Skin epidermis (tissue), 12 donors: ENCODE measurements at regions not wholly inside any gene's neighbourhood (a gene's known extent, or its start where the extent isn't known, plus 50 kb on each side); places are given as distances from the start of the nearest gene placed in this dataset.
A peak's percentile ranks its signal among the peaks of the same experiment; 100 is the strongest.
"Not testable (repeated sequence)": the region's sequence is repeated elsewhere in the genome, so short reads cannot be mapped to it uniquely, and the experiment has no call there.

ENCODE experiments used
- H3K27ac ChIP-seq, 21 experiments: fragments of 200-600 bp; sonication (generic) in 11 of 21; one replicate each; pipeline ENCODE4 v1.5.0; 2020; ENCODE audit warnings: mild to moderate bottlenecking in 3 of 21, inconsistent platforms in 2 of 21, moderate library complexity in 2 of 21
- H3K4me3 ChIP-seq, 7 experiments: fragments of 200-600 bp; sonication (generic) in 2 of 7; one replicate each; pipeline ENCODE4 v1.5.0; 2020; ENCODE audit warnings: inconsistent platforms in 2 of 7, mild to moderate bottlenecking in 2 of 7, moderate library complexity in 1 of 7

DNA sequence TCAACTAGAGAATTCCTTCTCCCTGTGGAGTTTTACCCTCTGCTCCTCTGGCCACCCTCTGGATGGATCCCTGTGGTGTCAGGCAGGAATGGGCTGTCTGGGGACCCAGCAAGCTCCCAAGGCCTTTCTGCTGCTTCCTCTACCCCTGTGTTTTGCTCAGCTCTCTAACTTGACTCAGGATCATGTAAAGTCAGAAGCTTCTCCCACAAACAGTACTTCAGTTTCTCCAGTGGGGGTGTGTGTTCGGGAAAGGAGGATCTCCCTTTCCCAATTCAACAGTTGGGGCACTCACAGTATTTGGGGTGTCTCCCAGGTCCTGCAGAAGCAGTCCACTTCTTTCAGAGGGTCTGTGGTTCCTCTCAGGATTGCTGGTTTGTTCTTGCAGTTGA, 162.4 kb upstream of the NUDT4 start:
- Histone ChIP-seq H3K4me3 (no peak overlapping the region), H3K27ac (no peak overlapping the region)

DNA sequence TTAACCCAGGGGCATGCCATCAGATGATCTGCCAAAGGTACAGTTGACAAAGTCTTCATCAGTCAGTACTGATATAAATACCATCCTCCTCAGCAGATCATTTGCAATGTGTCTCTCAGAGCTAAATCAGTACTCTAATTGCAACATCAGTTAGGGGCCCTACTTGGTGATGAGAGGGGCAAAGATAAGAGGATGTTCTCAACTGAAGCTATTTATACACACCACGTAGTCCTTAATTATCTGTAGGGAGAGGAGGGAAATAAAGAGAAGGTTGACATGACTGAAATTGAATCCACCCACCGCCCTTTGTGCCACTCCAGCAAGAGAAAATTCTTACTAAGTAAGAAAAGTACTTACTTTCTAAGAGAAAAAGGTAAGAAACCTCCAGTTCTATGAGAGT, 157.8 kb upstream of the NUDT4 start:
- Histone ChIP-seq H3K4me3 (no peak overlapping the region), H3K27ac (no peak overlapping the region)

DNA sequence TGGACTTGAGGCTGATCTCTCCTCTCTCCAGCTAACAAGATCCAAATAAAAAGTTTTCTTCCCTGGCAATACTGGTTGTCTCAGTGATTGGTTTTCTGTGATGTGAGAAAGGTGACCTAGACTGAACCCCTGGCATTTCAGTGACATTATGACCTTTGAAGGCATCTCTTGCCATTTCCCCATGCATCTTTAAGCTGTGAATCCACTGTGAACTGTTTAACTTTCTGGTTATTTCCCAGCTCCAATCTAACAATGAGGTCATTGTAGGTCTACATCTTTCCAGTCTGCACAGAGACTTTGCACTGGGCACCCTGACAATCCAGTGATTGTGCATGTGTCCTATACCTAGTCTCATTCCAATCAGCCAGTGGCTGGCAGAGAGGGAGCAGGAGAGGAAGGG, 155.9 kb upstream of the NUDT4 start:
- H3K4me3 ChIP-seq, result no peak overlapping the region
- no peak overlapping the region for H3K27ac ChIP-seq

DNA sequence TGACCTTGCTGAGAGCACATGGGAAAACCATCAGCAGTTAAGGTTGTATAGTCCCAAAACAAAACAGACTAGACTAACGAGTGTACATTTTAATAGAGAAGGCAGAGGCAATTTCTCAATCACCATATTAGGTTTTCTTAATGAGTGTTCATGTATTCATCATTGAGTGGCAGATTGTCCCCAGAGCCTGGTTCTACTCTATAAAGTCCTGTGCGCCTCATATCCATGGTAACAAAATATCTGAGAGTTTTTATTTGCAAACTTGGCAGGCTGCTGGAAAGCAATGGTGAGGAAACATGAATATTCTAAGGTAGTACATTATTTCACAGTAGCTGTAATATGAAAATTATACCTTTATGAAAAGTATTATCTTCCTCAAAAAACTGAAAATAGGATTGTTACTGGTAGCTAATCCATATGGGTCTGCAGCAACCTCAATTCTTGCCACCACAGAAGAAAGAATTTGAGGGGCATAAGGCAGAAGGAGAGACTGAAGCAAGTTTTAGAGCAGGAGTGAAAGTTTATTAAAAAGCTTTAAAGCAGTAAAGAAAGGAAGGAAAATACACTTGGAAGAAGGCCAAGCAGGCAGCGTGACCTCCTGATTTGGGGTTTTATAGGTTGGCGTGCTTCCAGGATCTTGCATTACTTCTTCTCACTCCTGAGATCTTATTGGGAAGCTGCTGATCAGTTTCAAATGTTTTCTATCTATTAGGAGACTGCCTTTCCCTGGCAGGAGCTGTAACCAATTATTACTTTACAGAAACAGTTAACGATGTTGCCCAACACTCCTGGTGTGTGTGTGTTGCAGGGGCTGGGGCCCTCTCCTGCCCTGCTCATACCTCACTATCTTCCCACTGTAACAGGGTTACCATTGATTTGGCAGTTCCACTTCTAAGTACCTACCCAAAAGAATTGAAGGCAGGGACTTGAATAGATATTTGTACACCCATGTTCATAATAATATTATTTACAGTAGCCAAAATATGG, 154.0 kb upstream of the NUDT4 start:
- Histone ChIP-seq H3K4me3 (no peak overlapping the region), H3K27ac (no peak overlapping the region)

DNA sequence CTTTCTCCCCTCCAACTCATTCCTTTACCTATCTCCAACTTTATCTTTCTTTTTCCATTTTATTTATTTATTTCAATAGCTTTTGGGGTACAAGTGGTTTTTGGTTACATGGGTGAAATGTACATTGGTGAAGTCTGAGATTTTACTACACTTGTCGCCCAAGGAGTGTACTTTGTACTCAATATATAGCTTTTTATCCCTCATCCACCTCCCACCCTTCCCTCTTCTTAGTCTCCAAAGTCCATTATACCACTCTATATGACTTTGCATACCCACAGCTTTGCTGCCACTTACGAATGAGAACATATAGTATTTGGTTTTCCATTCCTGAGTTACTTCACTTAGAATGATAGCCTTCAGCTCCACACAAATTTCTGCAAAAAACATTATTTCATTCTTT, 152.6 kb upstream of the NUDT4 start:
- H3K4me3 ChIP-seq, result no peak overlapping the region

DNA sequence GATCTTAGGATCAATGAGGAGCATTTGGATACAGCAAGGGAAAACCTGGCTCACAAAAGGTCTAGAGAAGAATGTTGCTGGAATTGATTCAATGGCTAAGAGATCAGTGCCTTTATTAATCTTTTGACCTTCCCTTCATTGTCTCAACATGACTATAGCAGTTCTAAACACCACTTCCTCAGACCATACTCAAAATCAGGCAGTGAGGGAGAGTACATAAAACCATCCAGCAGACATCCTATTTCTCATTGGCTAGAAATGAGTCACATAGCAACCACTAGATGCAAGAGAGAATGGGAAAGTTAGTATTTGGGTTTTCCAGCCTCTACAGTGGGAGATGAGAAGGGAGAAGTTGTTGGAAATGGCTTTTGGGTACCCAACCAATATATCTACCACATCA, 151.4 kb upstream of the NUDT4 start:
- Histone ChIP-seq H3K27ac (no peak overlapping the region), H3K4me3 (no peak overlapping the region)

More for the DNA sequence above, 152.6 kb upstream of the NUDT4 start:
- no peak overlapping the region for H3K27ac ChIP-seq

DNA sequence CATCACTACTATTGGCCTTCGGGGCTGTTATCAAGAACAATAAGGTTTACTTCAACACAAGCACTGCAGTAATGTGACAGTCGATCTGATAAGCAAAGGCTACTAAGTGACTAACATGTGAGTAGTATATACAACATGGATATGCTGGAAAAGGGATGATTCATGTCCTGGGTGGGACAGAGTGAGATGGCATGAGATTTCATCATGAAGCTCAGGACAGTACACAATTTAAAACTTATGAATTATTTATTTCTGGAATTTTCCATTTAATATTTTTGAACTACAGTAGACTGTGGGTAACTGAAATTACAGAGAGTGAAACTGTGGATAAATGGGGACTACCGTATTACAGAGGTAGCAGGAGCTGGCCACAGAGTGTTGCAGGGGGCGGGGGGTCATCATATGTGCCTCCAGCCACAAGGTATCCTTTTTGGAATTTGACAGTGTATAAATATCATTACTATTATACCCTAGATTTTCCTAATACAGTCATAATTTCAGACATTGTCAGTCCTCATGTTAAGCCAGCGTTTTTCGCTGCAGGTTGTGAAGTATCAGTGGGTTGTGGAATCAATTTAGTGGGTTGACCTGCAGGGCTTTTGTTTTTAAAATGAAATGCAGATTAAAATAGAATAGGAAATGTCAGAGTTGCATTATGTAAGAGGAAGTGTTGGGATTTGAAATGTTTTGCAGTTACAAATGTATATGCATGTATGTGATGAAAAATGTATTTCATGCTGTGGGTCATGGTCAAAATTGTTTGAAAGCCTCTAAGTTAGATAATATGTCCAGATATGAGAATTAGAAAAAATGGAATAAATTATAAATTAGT, 148.0 kb upstream of the NUDT4 start:
- no peak overlapping the region for H3K4me3 ChIP-seq

DNA sequence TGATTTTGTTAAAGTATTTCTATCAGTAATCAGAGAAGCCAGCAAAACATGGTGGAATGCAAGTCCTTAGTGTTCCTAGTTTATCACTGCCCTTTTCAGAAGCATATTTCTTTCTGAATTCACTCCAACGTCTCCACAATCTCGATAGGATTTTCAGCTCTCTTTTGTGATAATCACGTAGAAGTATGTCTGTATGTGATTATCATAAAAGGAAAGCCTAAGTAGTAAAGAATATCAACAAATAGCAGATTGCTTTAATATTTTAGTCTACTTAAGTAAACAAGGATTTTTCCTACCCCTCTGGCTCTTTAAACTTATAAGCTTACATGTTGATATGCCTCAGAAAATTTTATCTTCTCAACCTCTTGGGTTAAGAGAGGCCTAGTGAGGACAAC, 147.4 kb upstream of the NUDT4 start:
- Histone ChIP-seq H3K4me3 (no peak overlapping the region), H3K27ac (no peak overlapping the region)

More for the DNA sequence above, 148.0 kb upstream of the NUDT4 start:
- H3K27ac ChIP-seq, result no peak overlapping the region

DNA sequence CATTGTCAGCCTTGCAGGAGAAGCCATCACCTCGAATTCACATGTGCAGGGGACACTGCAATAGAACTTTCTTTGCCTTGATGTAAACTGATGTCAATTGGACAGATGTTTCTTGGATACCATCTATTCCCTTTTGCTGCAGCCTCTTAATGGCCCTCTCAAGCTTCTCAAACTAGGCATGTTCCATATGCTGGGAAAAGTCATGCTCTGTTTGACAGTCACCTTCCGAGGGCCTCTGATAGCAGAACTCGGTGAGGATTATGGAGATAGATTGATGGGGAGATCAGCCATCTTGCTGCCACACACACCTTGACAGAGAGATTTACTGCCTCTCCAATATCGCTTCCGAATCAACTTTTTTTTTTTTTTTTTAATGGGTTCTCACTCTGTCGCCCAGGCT, 145.8 kb upstream of the NUDT4 start:
- Histone ChIP-seq H3K27ac (no peak overlapping the region), H3K4me3 (no peak overlapping the region)

DNA sequence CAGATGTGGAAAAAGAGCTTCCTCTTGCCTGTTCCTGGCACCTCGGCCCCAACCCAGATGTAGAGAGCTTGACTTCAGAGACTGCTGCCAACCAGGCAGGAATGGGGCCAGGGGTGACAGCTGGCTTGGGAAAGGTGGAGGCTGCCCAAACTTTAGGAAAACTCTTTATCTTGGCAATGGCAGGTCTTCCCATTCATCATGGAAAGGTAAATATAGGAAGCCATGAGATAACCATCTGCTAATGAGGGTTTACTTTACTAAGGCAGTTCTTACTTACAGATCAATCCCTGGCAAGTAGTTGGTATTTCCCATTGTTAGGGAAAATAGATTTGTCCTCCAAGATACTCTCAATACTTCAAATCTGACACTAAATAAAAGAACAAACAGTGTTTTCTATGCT, 143.1 kb upstream of the NUDT4 start:
- no peak overlapping the region for H3K27ac ChIP-seq

DNA sequence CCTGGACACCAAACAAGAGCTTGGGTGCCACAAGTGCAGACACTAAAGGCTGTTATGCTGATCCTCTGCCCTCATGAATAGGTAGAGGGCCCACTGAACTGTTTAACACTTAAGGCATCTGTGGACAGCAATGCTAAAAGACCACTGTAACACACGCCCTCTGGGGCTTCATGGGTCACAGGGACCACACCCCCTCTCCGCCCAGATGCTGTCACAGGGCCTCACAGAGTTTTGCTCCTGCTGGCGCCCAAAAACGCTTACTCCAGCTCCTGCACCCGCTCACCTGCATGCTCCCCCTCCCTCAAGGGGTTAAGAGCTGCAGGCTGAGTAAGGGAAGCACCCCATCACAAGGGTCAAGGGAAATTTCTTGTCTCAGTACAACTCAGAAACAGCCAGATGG, 141.8 kb upstream of the NUDT4 start:
- no peak overlapping the region for H3K4me3 ChIP-seq
- H3K27ac ChIP-seq, result no peak overlapping the region

More for the DNA sequence above, 143.1 kb upstream of the NUDT4 start:
- no peak overlapping the region for H3K4me3 ChIP-seq

DNA sequence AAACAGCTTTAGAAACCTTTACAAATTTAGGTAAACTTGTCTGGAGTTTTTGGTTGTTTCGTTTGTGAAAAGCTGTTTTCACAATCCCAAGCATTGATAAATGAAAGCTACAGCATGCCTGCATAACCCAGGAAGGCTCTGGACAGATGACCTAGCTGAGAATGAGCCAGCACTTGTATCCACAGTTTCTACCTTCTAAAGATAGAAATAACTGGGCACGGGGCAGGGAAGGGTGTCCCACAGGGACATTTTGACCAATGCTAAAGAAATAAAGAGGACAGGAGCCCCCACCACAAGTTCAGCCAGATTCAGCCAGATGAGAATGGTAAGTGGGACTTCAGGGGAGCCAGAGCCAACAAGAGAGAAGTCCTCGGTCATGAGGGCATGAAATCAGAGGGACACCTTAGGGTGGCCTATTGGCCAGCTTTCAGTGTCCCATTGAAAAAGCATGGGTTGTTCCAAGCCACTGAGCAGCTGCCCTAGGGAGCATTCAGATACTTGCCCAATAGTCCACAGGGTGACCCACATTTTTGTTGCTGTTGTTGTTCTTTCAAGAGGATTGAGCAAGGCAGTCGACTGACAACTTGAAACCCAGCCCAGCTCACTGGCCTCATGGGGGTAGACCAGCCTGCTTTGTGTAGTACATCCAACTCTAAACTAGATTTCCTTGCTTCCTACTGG, 140.3 kb upstream of the NUDT4 start:
- no peak overlapping the region for H3K27ac ChIP-seq

DNA sequence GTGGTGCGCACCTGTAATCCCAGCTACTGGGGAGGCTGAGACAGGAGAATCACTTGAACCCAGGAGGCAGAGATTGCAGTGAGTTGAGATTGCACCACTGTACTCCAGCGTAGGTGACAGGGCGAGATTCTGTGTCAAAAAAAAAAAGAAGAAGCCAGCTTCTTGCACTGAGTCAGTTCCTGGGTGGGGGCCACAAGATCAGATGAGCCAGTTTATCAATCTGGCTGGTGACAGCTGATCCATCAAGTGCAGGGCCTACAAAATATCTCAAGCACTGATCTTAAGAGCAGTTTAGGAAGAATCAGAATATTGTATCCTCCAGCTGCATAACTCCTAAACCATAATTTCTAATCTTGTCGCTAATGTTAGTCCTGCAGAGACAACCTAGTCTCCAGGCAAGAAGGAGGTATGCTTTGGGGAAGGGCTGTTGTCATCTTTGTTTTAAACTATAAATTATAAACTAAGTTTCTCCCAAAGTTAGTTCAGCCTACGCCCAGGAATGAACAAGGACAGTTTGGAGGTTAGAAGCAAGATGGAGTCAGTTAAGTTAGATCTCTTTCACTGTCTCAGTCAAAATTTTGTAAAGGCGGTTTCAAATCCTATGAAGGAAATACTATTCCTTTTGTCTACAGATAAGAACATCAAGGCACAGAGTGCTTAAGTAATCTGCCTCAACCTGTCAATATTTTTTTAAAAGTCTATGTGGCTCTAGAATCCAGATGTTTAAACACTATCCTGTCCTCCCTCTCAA, 139.0 kb upstream of the NUDT4 start:
- not testable (repeated sequence) for H3K27ac ChIP-seq

More for the DNA sequence above, 140.3 kb upstream of the NUDT4 start:
- H3K4me3 ChIP-seq, result no peak overlapping the region

DNA sequence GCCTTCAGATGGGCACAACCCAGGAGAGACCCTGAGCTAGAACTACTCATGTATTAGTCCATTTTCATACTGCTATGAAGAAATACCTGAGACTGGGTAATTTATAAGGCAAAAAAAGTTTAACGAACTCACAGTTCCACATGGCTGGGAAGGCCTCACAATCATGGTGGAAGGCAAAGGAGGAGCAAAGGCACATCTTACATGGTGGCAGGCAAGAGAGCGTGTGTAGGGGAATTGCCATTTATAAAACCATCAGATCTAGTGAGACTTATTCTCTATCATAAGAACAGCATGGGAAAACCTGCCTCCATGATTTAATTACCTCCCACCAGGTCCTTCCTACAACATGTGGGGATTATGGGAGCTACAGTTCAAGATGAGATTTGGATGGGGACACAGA, 137.9 kb upstream of the NUDT4 start:
- not testable (repeated sequence) for H3K4me3 ChIP-seq

More for the DNA sequence above, 139.0 kb upstream of the NUDT4 start:
- not testable (repeated sequence) for H3K4me3 ChIP-seq

DNA sequence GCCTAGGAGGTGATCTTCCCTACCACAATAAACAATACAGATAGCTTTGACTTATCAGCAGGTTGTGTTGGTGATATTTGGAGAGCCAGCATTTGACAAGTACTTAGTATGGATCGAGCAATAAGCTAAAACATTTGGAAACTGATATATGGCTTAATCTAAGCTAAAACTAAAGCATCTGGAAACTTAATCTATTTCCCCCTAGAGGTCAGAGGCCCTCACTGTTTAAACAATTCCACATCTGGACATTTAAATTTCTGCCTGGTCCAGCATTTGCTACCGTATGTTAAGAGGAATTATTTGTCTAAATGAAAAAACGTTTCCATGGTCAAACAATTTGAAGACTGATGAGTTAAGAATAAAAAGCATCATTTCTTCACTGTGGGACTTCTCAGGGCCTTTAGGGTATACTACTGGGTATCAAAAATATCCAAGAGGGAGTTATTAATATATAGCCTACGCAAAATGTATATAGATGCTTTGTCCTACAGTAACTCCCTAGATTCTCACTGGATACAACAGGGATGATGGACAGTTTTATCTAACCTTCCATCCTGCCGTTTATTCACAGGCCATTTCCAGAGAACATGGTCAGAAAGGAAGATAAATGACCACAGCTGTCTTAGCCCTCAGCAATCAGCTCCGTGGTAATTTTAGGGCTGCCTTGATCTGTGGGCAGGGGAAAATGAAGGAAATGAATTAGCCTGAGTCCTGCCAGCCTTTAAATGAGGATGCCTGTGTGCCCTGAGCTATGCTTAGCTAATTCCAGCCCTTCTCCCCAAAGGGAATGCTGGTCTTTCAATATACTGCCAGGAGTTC, 135.4 kb upstream of the NUDT4 start:
- Histone ChIP-seq H3K27ac (no peak overlapping the region), H3K4me3 (no peak overlapping the region)

More for the DNA sequence above, 137.9 kb upstream of the NUDT4 start:
- H3K27ac ChIP-seq, result not testable (repeated sequence)

DNA sequence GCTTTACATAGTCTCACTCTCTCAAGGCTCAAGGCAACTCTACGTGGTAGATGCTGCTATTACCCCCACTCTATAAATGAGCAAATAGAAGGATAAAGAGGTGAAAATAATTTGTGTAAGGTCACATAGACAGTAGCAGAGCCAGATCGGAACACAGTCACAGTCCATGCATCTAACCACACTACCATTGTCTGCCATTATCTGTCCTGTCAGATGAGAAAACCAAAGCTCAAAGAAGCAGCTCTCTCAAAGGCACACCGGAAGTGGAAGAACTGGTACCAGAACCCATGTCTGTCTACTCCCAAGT, 134.4 kb upstream of the NUDT4 start:
- H3K27ac ChIP-seq, result peak overlapping the region in 8 of 21 experiments; percentile 6 to 76 (median 35)
- H3K4me3 ChIP-seq, result no peak overlapping the region

DNA sequence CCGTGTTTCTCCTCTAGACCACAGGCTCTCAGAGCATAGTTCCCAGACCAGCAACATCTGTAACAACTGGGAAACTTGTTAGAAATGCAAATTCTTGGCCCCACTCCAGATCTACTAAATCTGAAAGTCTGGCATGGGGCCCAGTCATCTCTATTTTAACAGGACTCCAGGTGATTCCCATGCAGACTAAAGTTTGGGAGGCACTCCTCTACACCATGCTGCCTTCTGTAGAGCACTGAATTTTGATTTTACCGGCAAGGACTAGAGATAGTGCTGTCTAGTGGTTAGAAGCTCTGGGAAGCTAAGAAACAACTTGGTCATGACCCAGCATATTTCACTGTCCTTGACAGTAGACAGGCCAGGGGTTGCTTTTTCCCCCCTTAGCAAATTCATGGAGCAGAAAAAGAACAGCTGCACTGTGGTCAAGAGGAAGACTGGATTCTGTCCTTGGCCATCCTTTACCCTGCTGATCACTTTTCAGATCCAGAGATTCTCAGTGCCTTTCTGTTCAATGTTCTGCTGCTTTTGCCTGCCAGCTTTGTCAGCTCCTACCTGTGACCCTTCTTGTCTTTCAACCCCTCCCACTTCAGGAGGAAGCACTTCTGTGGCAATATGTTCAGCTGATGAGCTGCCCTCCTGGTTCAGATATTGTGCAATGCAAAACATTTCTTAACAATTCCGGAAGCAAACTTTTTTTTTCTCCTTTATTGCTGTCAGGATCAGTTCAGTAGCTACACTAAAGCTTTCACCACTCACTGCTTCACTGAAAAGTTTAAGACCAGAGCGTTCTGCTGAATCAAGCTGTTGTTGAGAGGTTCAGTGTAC, 133.8 kb upstream of the NUDT4 start:
- no peak overlapping the region for H3K4me3 ChIP-seq
- H3K27ac ChIP-seq, result peak overlapping the region in 12 of 21 experiments; percentile 6 to 76 (median 35)
